GM23248 (cell line): ENCODE measurements at regions not wholly inside any gene's neighbourhood (a gene's known extent, or its start where the extent isn't known, plus 50 kb on each side); places are given as distances from the start of the nearest gene placed in this dataset.

ENCODE experiments used
- EZH2 ChIP-seq: fragments of 200-600 bp; sonication (generic); IDR thresholded peaks from 2 replicates; pipeline ENCODE4 v1.6.1; 2018; ENCODE audit warnings: antibody characterized with exemption, mild to moderate bottlenecking; ENCODE audit not compliant: insufficient read depth, poor library complexity, severe bottlenecking
- EZH2phosphoT487 ChIP-seq: fragments of 200-600 bp; sonication (generic); IDR thresholded peaks from 2 replicates; pipeline ENCODE4 v1.6.1; 2018; ENCODE audit warnings: antibody characterized with exemption, moderate library complexity, mild to moderate bottlenecking, low read depth; ENCODE audit not compliant: insufficient read depth

GRCh38 chr12:74656251-74656650 lies 118.6 kb downstream of the ATXN7L3B start:
- TF ChIP-seq EZH2phosphoT487 = no peak
- TF ChIP-seq EZH2 = no peak
